ENCODE measurements at regions not wholly inside any gene's neighbourhood (a gene's known extent, or its start where the extent isn't known, plus 50 kb on each side); places are given as distances from the start of the nearest gene placed in this dataset.

DNA sequence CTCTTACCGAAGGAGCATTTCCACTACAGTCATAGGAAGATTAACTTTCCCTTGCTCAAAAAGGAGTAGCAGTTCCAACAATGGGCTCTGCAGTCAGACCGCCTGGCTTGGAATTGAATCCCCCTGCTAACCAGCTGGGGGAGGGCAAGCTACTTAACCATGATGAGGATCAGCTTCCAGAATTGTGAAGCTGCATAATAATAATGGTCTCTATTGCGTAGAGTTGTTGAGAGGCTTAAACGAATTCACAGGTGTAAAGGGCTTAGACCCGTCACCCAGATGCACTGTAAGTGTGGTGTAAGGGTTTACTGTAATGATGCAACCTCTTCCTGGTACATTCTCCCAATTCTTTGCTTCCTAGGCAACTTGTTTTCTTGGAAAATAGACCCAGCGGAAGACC lies 185.2 kb upstream of the RGMA start:
- WGBS, 2 experiments (ENCODE audit: low coverage in 1 of 2, low lambda C conversion rate in 2 of 2, missing lambda C conversion rate in 2 of 2), result 29 to 36% methylated on average over 6 of the region's 6 CpGs
- H3K36me3 ChIP-seq (ENCODE audit: low read depth), result no peaks in the 10 kb centered on the region
- no peak overlapping the region for H3K9ac ChIP-seq
- no peak for DNase-seq
- H3K9me3 ChIP-seq (ENCODE audit: low read depth), result no peaks in the 10 kb centered on the region
- in situ Hi-C loops (cut with MboI), result no loop called here
- H3F3A ChIP-seq (ENCODE audit: insufficient read depth), result no peaks in the 10 kb centered on the region
- H3K79me2 ChIP-seq (ENCODE audit: insufficient read depth), result no peaks in the 10 kb centered on the region
- H2AFZ ChIP-seq, result no peak overlapping the region
- no peaks in the 10 kb centered on the region for H4K20me1 ChIP-seq (ENCODE audit: insufficient read depth)
- no peak overlapping the region for H3K4me2 ChIP-seq (ENCODE audit: unreplicated experiment)
- no peak overlapping the region for H3K27ac ChIP-seq
- H3K9me2 ChIP-seq (ENCODE audit: insufficient read depth), result no peaks in the 10 kb centered on the region
- H3K27me3 ChIP-seq (replicated peaks; ENCODE audit: insufficient read depth), result no peaks in the 10 kb centered on the region
- H3K4me1 ChIP-seq (ENCODE audit: insufficient read depth), result no peaks in the 10 kb centered on the region
- H3K4me3 ChIP-seq, result no peak overlapping the region
- TF ChIP-seq EZH2phosphoT487 (IDR thresholded peaks at IDR 0.05; ENCODE audit: insufficient read depth, low read depth), result no peak
- TF ChIP-seq EZH2 (IDR thresholded peaks at IDR 0.05; ENCODE audit: insufficient read depth, poor library complexity, severe bottlenecking), result no peak

DNA sequence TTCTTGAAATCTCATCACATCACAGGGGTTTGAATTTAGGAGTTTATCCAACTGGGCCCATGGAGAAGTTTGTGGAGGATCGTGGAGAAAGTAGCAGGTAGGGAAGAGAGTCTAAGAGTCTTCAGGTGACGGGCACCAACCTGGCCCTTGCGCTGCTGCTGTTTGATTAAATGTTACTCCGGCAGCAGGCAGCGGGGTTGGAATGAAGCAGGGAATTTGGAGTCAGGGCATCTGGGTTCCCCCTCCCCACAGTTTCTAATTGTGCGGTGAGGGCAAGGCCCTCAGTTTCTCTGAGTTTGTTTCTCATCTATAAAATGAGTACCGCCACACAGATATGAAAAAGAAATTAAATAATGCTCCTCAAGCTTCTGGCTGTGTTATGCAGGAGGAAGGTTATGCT lies 182.9 kb upstream of the RGMA start:
- in situ Hi-C loops (cut with MboI), result no loop called here
- H3K27ac ChIP-seq, result no peak overlapping the region
- TF ChIP-seq EZH2 (IDR thresholded peaks at IDR 0.05; ENCODE audit: insufficient read depth, poor library complexity, severe bottlenecking), result no peak
- TF ChIP-seq EZH2phosphoT487 (IDR thresholded peaks at IDR 0.05; ENCODE audit: insufficient read depth, low read depth), result no peak
- H3K9me2 ChIP-seq (ENCODE audit: insufficient read depth), result no peaks in the 10 kb centered on the region
- H3K9me3 ChIP-seq (ENCODE audit: low read depth), result no peaks in the 10 kb centered on the region
- no peaks in the 10 kb centered on the region for H3F3A ChIP-seq (ENCODE audit: insufficient read depth)
- no peak overlapping the region for H3K4me2 ChIP-seq (ENCODE audit: unreplicated experiment)
- H2AFZ ChIP-seq, result no peak overlapping the region
- no peak for DNase-seq
- H4K20me1 ChIP-seq (ENCODE audit: insufficient read depth), result no peaks in the 10 kb centered on the region
- H3K36me3 ChIP-seq (ENCODE audit: low read depth), result no peaks in the 10 kb centered on the region
- 59 to 70% methylated on average over 7 of the region's 7 CpGs for WGBS, 2 experiments (ENCODE audit: low coverage in 1 of 2, low lambda C conversion rate in 2 of 2, missing lambda C conversion rate in 2 of 2)
- H3K4me3 ChIP-seq, result no peak overlapping the region
- H3K27me3 ChIP-seq (replicated peaks; ENCODE audit: insufficient read depth), result no peaks in the 10 kb centered on the region
- no peaks in the 10 kb centered on the region for H3K4me1 ChIP-seq (ENCODE audit: insufficient read depth)
- no peaks in the 10 kb centered on the region for H3K79me2 ChIP-seq (ENCODE audit: insufficient read depth)
- H3K9ac ChIP-seq, result no peak overlapping the region

DNA sequence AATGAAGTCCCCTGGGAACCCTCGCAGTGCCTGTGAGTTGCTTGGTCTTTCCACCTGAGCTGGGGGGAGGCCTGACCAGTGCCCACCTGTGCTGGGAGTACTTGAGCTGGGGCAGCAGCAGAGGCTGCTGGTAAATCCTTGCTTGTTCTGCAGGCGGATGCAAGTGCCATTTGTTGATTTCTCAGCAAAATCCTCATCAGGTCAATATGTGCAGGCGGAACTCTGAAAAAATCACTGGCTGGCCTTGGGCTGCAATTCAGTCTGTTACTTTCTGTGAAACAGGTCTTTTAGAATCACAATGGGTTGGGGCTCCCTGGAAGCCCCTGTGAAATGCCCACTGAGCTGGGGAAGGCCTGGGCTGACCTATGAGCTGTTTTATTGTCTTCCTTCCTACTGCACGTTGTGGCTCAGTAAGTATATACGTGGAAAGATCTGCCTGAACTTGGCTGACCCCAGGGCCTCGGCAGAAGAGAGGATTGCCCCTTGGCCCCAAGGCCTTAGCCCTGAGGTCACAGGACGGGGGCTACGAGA lies 182.0 kb upstream of the RGMA start:
- Histone ChIP-seq H2AFZ (no peak overlapping the region), H3F3A (ENCODE audit: insufficient read depth) (no peaks in the 10 kb centered on the region), H3K27ac (no peak overlapping the region), H3K4me3 (no peak overlapping the region), H3K9me3 (ENCODE audit: low read depth) (no peaks in the 10 kb centered on the region), H3K27me3 (replicated peaks; ENCODE audit: insufficient read depth) (no peaks in the 10 kb centered on the region), H3K9me2 (ENCODE audit: insufficient read depth) (no peaks in the 10 kb centered on the region), H4K20me1 (ENCODE audit: insufficient read depth) (no peaks in the 10 kb centered on the region), H3K4me2 (ENCODE audit: unreplicated experiment) (no peak overlapping the region), H3K36me3 (ENCODE audit: low read depth) (no peaks in the 10 kb centered on the region), H3K9ac (no peak overlapping the region), H3K79me2 (ENCODE audit: insufficient read depth) (no peaks in the 10 kb centered on the region), H3K4me1 (ENCODE audit: insufficient read depth) (no peaks in the 10 kb centered on the region)
- 15 to 18% methylated on average over 8 of the region's 8 CpGs for WGBS, 2 experiments (ENCODE audit: low coverage in 1 of 2, low lambda C conversion rate in 2 of 2, missing lambda C conversion rate in 2 of 2)
- no peak for DNase-seq
- in situ Hi-C loops (cut with MboI), result no loop called here
- no peak for TF ChIP-seq EZH2phosphoT487 (IDR thresholded peaks at IDR 0.05; ENCODE audit: insufficient read depth, low read depth)
- TF ChIP-seq EZH2 (IDR thresholded peaks at IDR 0.05; ENCODE audit: insufficient read depth, poor library complexity, severe bottlenecking), result no peak

DNA sequence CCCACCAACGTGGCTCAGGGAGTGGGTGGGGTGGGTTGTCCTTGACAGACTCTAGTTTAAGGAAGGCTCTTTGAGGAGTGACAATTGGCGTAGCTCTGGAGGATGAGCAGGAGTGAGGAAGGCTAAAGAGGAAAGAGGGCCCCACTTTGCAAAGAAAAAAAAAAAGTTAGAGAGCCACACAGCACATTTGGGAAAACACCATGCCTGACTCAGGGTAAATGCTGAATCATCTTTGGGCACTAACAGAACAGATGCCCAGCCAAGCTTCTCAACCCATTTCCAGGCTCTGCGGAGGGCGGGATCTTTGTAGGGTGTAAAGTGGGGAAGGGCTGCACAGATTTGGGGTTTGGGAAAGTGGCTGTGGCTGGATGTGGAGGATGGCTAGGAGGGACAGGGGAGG lies 179.1 kb upstream of the RGMA start:
- Histone ChIP-seq H4K20me1 (ENCODE audit: insufficient read depth) (no peaks in the 10 kb centered on the region), H3F3A (ENCODE audit: insufficient read depth) (no peaks in the 10 kb centered on the region), H3K36me3 (ENCODE audit: low read depth) (no peaks in the 10 kb centered on the region), H3K27ac (no peak overlapping the region), H3K9ac (no peak overlapping the region), H3K9me3 (ENCODE audit: low read depth) (no peaks in the 10 kb centered on the region), H2AFZ (no peak overlapping the region), H3K4me1 (ENCODE audit: insufficient read depth) (no peaks in the 10 kb centered on the region), H3K79me2 (ENCODE audit: insufficient read depth) (no peaks in the 10 kb centered on the region), H3K27me3 (replicated peaks; ENCODE audit: insufficient read depth) (no peaks in the 10 kb centered on the region), H3K9me2 (ENCODE audit: insufficient read depth) (no peaks in the 10 kb centered on the region), H3K4me3 (no peak overlapping the region), H3K4me2 (ENCODE audit: unreplicated experiment) (no peak overlapping the region)
- TF ChIP-seq EZH2phosphoT487 (IDR thresholded peaks at IDR 0.05; ENCODE audit: insufficient read depth, low read depth), result no peak
- no peak for TF ChIP-seq EZH2 (IDR thresholded peaks at IDR 0.05; ENCODE audit: insufficient read depth, poor library complexity, severe bottlenecking)
- DNase-seq, result no peak
- in situ Hi-C loops (cut with MboI), result no loop called here
- 21 to 23% methylated on average over 4 of the region's 4 CpGs for WGBS, 2 experiments (ENCODE audit: low coverage in 1 of 2, low lambda C conversion rate in 2 of 2, missing lambda C conversion rate in 2 of 2)

DNA sequence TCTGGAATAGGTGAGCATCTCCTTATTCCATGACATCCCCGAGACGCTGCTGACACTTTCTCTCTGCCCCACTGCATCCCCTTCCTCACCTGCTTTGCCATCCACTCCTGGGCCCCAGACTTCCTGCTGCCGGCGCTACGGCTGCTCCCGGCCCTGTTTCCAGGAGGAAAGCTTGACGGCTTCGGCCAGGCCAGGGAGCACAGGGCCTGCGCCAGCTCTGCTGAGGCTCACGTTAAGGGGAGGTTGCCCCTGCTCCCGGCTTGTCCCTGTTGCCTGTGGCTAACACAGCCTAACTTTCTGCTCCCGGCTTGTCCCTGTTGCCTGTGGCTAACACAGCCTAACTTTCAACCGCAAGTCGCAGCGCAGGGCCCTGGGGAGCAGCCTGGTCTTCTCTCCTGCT lies 177.3 kb upstream of the RGMA start:
- in situ Hi-C loops (cut with MboI), result no loop called here
- no peaks in the 10 kb centered on the region for H3K27me3 ChIP-seq (replicated peaks; ENCODE audit: insufficient read depth)
- no peak for TF ChIP-seq EZH2phosphoT487 (IDR thresholded peaks at IDR 0.05; ENCODE audit: insufficient read depth, low read depth)
- TF ChIP-seq EZH2 (IDR thresholded peaks at IDR 0.05; ENCODE audit: insufficient read depth, poor library complexity, severe bottlenecking), result no peak
- H3K4me3 ChIP-seq, result no peak overlapping the region
- 46 to 63% methylated on average over 12 to 14 of the region's 15 CpGs for WGBS, 2 experiments (ENCODE audit: low coverage in 1 of 2, low lambda C conversion rate in 2 of 2, missing lambda C conversion rate in 2 of 2)
- H2AFZ ChIP-seq, result no peak overlapping the region
- no peak overlapping the region for H3K9ac ChIP-seq
- no peak for DNase-seq
- no peaks in the 10 kb centered on the region for H3K79me2 ChIP-seq (ENCODE audit: insufficient read depth)
- no peaks in the 10 kb centered on the region for H3K36me3 ChIP-seq (ENCODE audit: low read depth)
- no peaks in the 10 kb centered on the region for H3K9me3 ChIP-seq (ENCODE audit: low read depth)
- no peak overlapping the region for H3K4me2 ChIP-seq (ENCODE audit: unreplicated experiment)
- H3F3A ChIP-seq (ENCODE audit: insufficient read depth), result no peaks in the 10 kb centered on the region
- H3K27ac ChIP-seq, result no peak overlapping the region
- no peaks in the 10 kb centered on the region for H4K20me1 ChIP-seq (ENCODE audit: insufficient read depth)
- no peaks in the 10 kb centered on the region for H3K9me2 ChIP-seq (ENCODE audit: insufficient read depth)
- H3K4me1 ChIP-seq (ENCODE audit: insufficient read depth), result no peaks in the 10 kb centered on the region
